BJ (cell line): ENCODE measurements at regions not wholly inside any gene's neighbourhood (a gene's known extent, or its start where the extent isn't known, plus 50 kb on each side); places are given as distances from the start of the nearest gene placed in this dataset.

Source experiments
- CTCF ChIA-PET: fragments of 350-600 bp; formaldehyde crosslinking; extraction: SDS; loops from one replicate; lab custom pipeline; 2021; ENCODE audit warnings: antibody characterized with exemption, inconsistent platforms; lab: Yijun Ruan, JAX
- POLR2A ChIA-PET: fragments of 300-600 bp; sonication (Branson Sonifier 250); formaldehyde crosslinking; extraction: SDS; loops from one replicate; lab custom pipeline; 2021; ENCODE audit warnings: antibody characterized with exemption; lab: Charles Lee
- DNase-seq: peaks from one replicate; pipeline ENCODE4 v3.0.0-alpha.2; 2011; ENCODE audit warnings: low read depth
- H3K27me3 ChIP-seq: 2 replicates; pipeline ENCODE4 v1.6.0; 2011; ENCODE audit warnings: low read length; ENCODE audit not compliant: control insufficient read depth, insufficient read depth
- H3K36me3 ChIP-seq: 2 replicates; pipeline ENCODE4 v1.5.1; 2011; ENCODE audit warnings: low read length; ENCODE audit not compliant: control insufficient read depth, insufficient read depth
- H3K4me3 ChIP-seq: 2 replicates; pipeline ENCODE4 v1.5.1; 2011; ENCODE audit warnings: low read depth, mild to moderate bottlenecking, control low read depth, low read length
- CTCF ChIP-seq: IDR thresholded peaks from 2 replicates; pipeline ENCODE4 v1.5.1; 2011; ENCODE audit warnings: low read depth, mild to moderate bottlenecking, control low read depth, inconsistent platforms, low read length, moderate library complexity; ENCODE audit not compliant: insufficient read depth

- H3K4me3 ChIP-seq = no peak overlapping the region
- H3K27me3 ChIP-seq = no peaks in the 10 kb centered on the region
- POLR2A ChIA-PET = no interaction called here
- no peaks in the 10 kb centered on the region for H3K36me3 ChIP-seq
- CTCF ChIA-PET = interaction anchor here (0.6 to 3.2 kb wide), 5 partner anchors 44 to 456 kb away, joined by 3 to 25 read pairs (median 3); no protein-coding TSS in a partner anchor
- DNase-seq = peak; percentile 70
- TF ChIP-seq CTCF = no peak
Observed at GRCh38 chr14:60563113-60563512, 54.2 kb downstream of the SIX6 start.

GRCh38 chr14:60565211-60565610 is 56.3 kb downstream of the SIX6 start:
- Histone ChIP-seq H3K4me3 (no peak overlapping the region), H3K27me3 (no peaks in the 10 kb centered on the region), H3K36me3 (no peaks in the 10 kb centered on the region)
- POLR2A ChIA-PET = interaction anchor here (0.6 kb wide), 1 partner anchor 689 kb away, joined by 8 read pairs; no protein-coding TSS in a partner anchor
- TF ChIP-seq CTCF = no peak
- DNase-seq = peak; percentile 30
- CTCF ChIA-PET = interaction anchor here (0.6 to 1.0 kb wide), 2 partner anchors 299 to 450 kb away, joined by 3 read pairs; no protein-coding TSS in a partner anchor

- Histone ChIP-seq H3K27me3 (no peaks in the 10 kb centered on the region), H3K4me3 (no peak overlapping the region), H3K36me3 (no peaks in the 10 kb centered on the region)
- CTCF ChIA-PET = interaction anchor here (0.6 to 1.0 kb wide), 2 partner anchors 300 to 765 kb away, joined by 3 to 8 read pairs; no protein-coding TSS in a partner anchor
- DNase-seq = no peak
- TF ChIP-seq CTCF = no peak
- POLR2A ChIA-PET = no interaction called here
Observed at GRCh38 chr14:60566101-60566500, 57.2 kb downstream of the SIX6 start.

GRCh38 chr14:60573943-60574495 is 65.1 kb downstream of the SIX6 start:
- no peak for TF ChIP-seq CTCF
- Histone ChIP-seq H3K4me3 (no peak overlapping the region), H3K27me3 (no peaks in the 10 kb centered on the region), H3K36me3 (no peaks in the 10 kb centered on the region)
- CTCF ChIA-PET = no interaction called here
- POLR2A ChIA-PET = no interaction called here
- peak; percentile 40 for DNase-seq

- ChIA-PET POLR2A (no interaction called here), CTCF (no interaction called here)
- TF ChIP-seq CTCF = no peak
- Histone ChIP-seq H3K36me3 (no peaks in the 10 kb centered on the region), H3K27me3 (no peaks in the 10 kb centered on the region), H3K4me3 (no peak overlapping the region)
- DNase-seq = no peak
Observed at GRCh38 chr14:60575008-60575407, 66.1 kb downstream of the SIX6 start.
